OCI-LY7 (cell line): ENCODE measurements at regions not wholly inside any gene's neighbourhood (a gene's known extent, or its start where the extent isn't known, plus 50 kb on each side); places are given as distances from the start of the nearest gene placed in this dataset.

Source experiments
- EZH2phosphoT487 ChIP-seq: fragments of 200-600 bp; sonication (generic); IDR thresholded peaks from 2 replicates; pipeline ENCODE4 v1.6.1; 2018; ENCODE audit warnings: low read depth, borderline replicate concordance, mild to moderate bottlenecking, mixed run types, antibody characterized with exemption, low read length, moderate library complexity, mixed read lengths
- TF ChIP-seq, protein P1 (sequence below): fragments of 200-600 bp; sonication (generic); conservative IDR thresholded peaks from 2 replicates; pipeline ENCODE4 v1.5.1; 2014; ENCODE audit warnings: mild to moderate bottlenecking, antibody characterized with exemption, low read length, moderate library complexity, mixed read lengths

- TF ChIP-seq, protein P1, sequence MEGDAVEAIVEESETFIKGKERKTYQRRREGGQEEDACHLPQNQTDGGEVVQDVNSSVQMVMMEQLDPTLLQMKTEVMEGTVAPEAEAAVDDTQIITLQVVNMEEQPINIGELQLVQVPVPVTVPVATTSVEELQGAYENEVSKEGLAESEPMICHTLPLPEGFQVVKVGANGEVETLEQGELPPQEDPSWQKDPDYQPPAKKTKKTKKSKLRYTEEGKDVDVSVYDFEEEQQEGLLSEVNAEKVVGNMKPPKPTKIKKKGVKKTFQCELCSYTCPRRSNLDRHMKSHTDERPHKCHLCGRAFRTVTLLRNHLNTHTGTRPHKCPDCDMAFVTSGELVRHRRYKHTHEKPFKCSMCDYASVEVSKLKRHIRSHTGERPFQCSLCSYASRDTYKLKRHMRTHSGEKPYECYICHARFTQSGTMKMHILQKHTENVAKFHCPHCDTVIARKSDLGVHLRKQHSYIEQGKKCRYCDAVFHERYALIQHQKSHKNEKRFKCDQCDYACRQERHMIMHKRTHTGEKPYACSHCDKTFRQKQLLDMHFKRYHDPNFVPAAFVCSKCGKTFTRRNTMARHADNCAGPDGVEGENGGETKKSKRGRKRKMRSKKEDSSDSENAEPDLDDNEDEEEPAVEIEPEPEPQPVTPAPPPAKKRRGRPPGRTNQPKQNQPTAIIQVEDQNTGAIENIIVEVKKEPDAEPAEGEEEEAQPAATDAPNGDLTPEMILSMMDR = no peak
- TF ChIP-seq EZH2phosphoT487 = no peak
These were observed 71.6 kb upstream of the ACP3 start for GRCh38 chr3:132245552-132246142.
